ENCODE measurements at regions not wholly inside any gene's neighbourhood (a gene's known extent, or its start where the extent isn't known, plus 50 kb on each side); places are given as distances from the start of the nearest gene placed in this dataset.

- WGBS, 2 experiments (ENCODE audit: insufficient coverage in 1 of 2, insufficient read length in 1 of 2) = 71 to 94% methylated on average over 2 of the region's 2 CpGs
- no peaks in the 10 kb centered on the region for H3K4me1 ChIP-seq (ENCODE audit: control insufficient read depth, insufficient read depth, low read length)
- H3K36me3 ChIP-seq (ENCODE audit: control insufficient read depth, insufficient read depth, low read length) = no peaks in the 10 kb centered on the region
- H3K27me3 ChIP-seq (ENCODE audit: control insufficient read depth, insufficient read depth, low read length, poor library complexity, severe bottlenecking) = no peaks in the 10 kb centered on the region
- peaks cover 30% of the 10 kb centered on the region for H3K9me3 ChIP-seq (ENCODE audit: control insufficient read depth, low read length)
- Mint-ChIP-seq H3K27ac (no peak overlapping the region), H3K36me3 (ENCODE audit: low read depth) (no peaks in the 10 kb centered on the region), H3K4me1 (peaks cover 14% of the 10 kb centered on the region), H3K9me3 (no peaks in the 10 kb centered on the region), H3K27me3 (ENCODE audit: insufficient read depth) (peaks cover 2% of the 10 kb centered on the region), H3K4me3 (no peak overlapping the region)
- no peak overlapping the region for H3K9ac ChIP-seq (ENCODE audit: extremely low read depth, low read length, poor library complexity, severe bottlenecking)
- no peak for DNase-seq
- no peak overlapping the region for H3K4me3 ChIP-seq (ENCODE audit: low read length)
- TF ChIP-seq CTCF (conservative IDR thresholded peaks at IDR 0.05) = no peak
- no peak overlapping the region for H3K27ac ChIP-seq (ENCODE audit: low read depth, low read length)
Measured at GRCh38 chr9:103988821-103989220, 105.3 kb upstream of the SMC2 start.

GRCh38 chr9:103990311-103990710, 103.8 kb upstream of the SMC2 start:
- TF ChIP-seq CTCF (conservative IDR thresholded peaks at IDR 0.05) = no peak
- Histone ChIP-seq H3K9ac (ENCODE audit: extremely low read depth, low read length, poor library complexity, severe bottlenecking) (no peak overlapping the region), H3K4me1 (ENCODE audit: control insufficient read depth, insufficient read depth, low read length) (no peaks in the 10 kb centered on the region), H3K9me3 (ENCODE audit: control insufficient read depth, low read length) (peaks cover 21% of the 10 kb centered on the region), H3K27me3 (ENCODE audit: control insufficient read depth, insufficient read depth, low read length, poor library complexity, severe bottlenecking) (no peaks in the 10 kb centered on the region), H3K4me3 (ENCODE audit: low read length) (no peak overlapping the region), H3K27ac (ENCODE audit: low read depth, low read length) (no peak overlapping the region), H3K36me3 (ENCODE audit: control insufficient read depth, insufficient read depth, low read length) (no peaks in the 10 kb centered on the region)
- H3K9me3 Mint-ChIP-seq = no peaks in the 10 kb centered on the region
- H3K36me3 Mint-ChIP-seq (ENCODE audit: low read depth) = no peaks in the 10 kb centered on the region
- no peak overlapping the region for H3K4me3 Mint-ChIP-seq
- H3K4me1 Mint-ChIP-seq = peaks cover 14% of the 10 kb centered on the region
- peaks cover 2% of the 10 kb centered on the region for H3K27me3 Mint-ChIP-seq (ENCODE audit: insufficient read depth)
- no peak for DNase-seq
- 83 to 87% methylated on average over 2 of the region's 2 CpGs for WGBS, 2 experiments (ENCODE audit: insufficient coverage in 1 of 2, insufficient read length in 1 of 2)
- H3K27ac Mint-ChIP-seq = no peak overlapping the region

GRCh38 chr9:103991001-103991400, 103.1 kb upstream of the SMC2 start:
- no peak for TF ChIP-seq CTCF (conservative IDR thresholded peaks at IDR 0.05)
- Histone ChIP-seq H3K36me3 (ENCODE audit: control insufficient read depth, insufficient read depth, low read length) (no peaks in the 10 kb centered on the region), H3K4me3 (ENCODE audit: low read length) (no peak overlapping the region), H3K9ac (ENCODE audit: extremely low read depth, low read length, poor library complexity, severe bottlenecking) (no peak overlapping the region), H3K27me3 (ENCODE audit: control insufficient read depth, insufficient read depth, low read length, poor library complexity, severe bottlenecking) (no peaks in the 10 kb centered on the region), H3K4me1 (ENCODE audit: control insufficient read depth, insufficient read depth, low read length) (no peaks in the 10 kb centered on the region), H3K9me3 (ENCODE audit: control insufficient read depth, low read length) (peaks cover 17% of the 10 kb centered on the region), H3K27ac (ENCODE audit: low read depth, low read length) (no peak overlapping the region)
- H3K4me3 Mint-ChIP-seq = no peak overlapping the region
- no peaks in the 10 kb centered on the region for H3K9me3 Mint-ChIP-seq
- no peak for DNase-seq
- WGBS, 2 experiments (ENCODE audit: insufficient coverage in 1 of 2, insufficient read length in 1 of 2) = 66 to 69% methylated on average over 2 of the region's 2 CpGs
- H3K27me3 Mint-ChIP-seq (ENCODE audit: insufficient read depth) = no peaks in the 10 kb centered on the region
- no peak overlapping the region for H3K27ac Mint-ChIP-seq
- H3K4me1 Mint-ChIP-seq = peaks cover 14% of the 10 kb centered on the region
- no peaks in the 10 kb centered on the region for H3K36me3 Mint-ChIP-seq (ENCODE audit: low read depth)

Measured in endodermal cell (in vitro differentiated cells).